IMR-90 (cell line): ENCODE measurements at regions not wholly inside any gene's neighbourhood (a gene's known extent, or its start where the extent isn't known, plus 50 kb on each side); places are given as distances from the start of the nearest gene placed in this dataset.

Experiments
- ATAC-seq: fragments of 200-7000 bp; cut with Tn5 transposase; 2 replicates; pipeline ENCODE4 v1.9.1; 2020; ENCODE audit warnings: low read depth, mild to moderate bottlenecking, moderate library complexity
- BruUV-seq: library from RNA; stranded (reverse); fragments of 400-500 nt; replicated peaks from 2 replicates; lab custom pipeline; 2021; lab: Mats Ljungman, UMichigan
- CTCF ChIA-PET: fragments of 300-600 bp; formaldehyde crosslinking; extraction: SDS; loops from one replicate; lab custom pipeline; 2021; ENCODE audit warnings: antibody characterized with exemption; lab: Yijun Ruan, JAX
- POLR2A ChIA-PET: fragments of 300-600 bp; sonication (Branson Sonifier 250); formaldehyde crosslinking; loops from one replicate; lab custom pipeline; 2022; ENCODE audit warnings: antibody characterized with exemption; ENCODE audit not compliant: unreplicated experiment; lab: Charles Lee
- DNase-seq: peaks from one replicate; pipeline ENCODE4 v3.0.0; 2013
- H2AFZ ChIP-seq: replicated peaks from 2 replicates; pipeline ENCODE3; 2013; ENCODE audit warnings: low read length, mild to moderate bottlenecking; ENCODE audit not compliant: poor library complexity
- H2AK5ac ChIP-seq: 2 replicates; pipeline ENCODE4 v1.6.1; 2013; ENCODE audit warnings: low read depth, low read length, inconsistent platforms
- H2AK9ac ChIP-seq: replicated peaks from 2 replicates; pipeline ENCODE3; 2013; ENCODE audit warnings: mild to moderate bottlenecking, low read depth, low read length, moderate library complexity; ENCODE audit not compliant: poor library complexity
- H2BK120ac ChIP-seq: 2 replicates; pipeline ENCODE4 v1.6.1; 2013; ENCODE audit warnings: low read depth, low read length, inconsistent platforms
- H2BK15ac ChIP-seq: 3 replicates; pipeline ENCODE4 v1.6.1; 2013; ENCODE audit warnings: low read depth, low read length, inconsistent platforms
- H2BK20ac ChIP-seq: 2 replicates; pipeline ENCODE4 v1.6.1; 2013; ENCODE audit warnings: low read depth, mild to moderate bottlenecking, inconsistent platforms, low read length, moderate library complexity
- H2BK5ac ChIP-seq: 2 replicates; pipeline ENCODE4 v1.6.1; 2013; ENCODE audit warnings: mild to moderate bottlenecking, low read depth, low read length, inconsistent platforms; ENCODE audit not compliant: poor library complexity, severe bottlenecking
- H3K14ac ChIP-seq: replicated peaks from 2 replicates; pipeline ENCODE4 v1.6.1; 2013; ENCODE audit warnings: low read depth, low read length, inconsistent platforms
- H3K18ac ChIP-seq: 2 replicates; pipeline ENCODE4 v1.6.1; 2013; ENCODE audit warnings: low read depth, low read length, control low read depth
- H3K23ac ChIP-seq: 2 replicates; pipeline ENCODE4 v1.6.1; 2013; ENCODE audit warnings: low read depth, low read length, inconsistent platforms
- H3K27ac ChIP-seq: 2 replicates; pipeline ENCODE4 v1.5.1; 2013; ENCODE audit warnings: mild to moderate bottlenecking, control low read depth, low read length; ENCODE audit not compliant: insufficient read depth
- H3K27me3 ChIP-seq: 2 replicates; pipeline ENCODE4 v1.6.1; 2013; ENCODE audit warnings: low read length; ENCODE audit not compliant: control insufficient read depth, insufficient read depth
- H3K36me3 ChIP-seq: 2 replicates; pipeline ENCODE4 v1.6.1; 2013; ENCODE audit warnings: low read length, mixed read lengths; ENCODE audit not compliant: control insufficient read depth, insufficient read depth
- H3K4ac ChIP-seq: 2 replicates; pipeline ENCODE4 v1.6.1; 2013; ENCODE audit warnings: low read depth, low read length, inconsistent platforms
- H3K4me1 ChIP-seq: 2 replicates; pipeline ENCODE4 v1.6.1; 2013; ENCODE audit warnings: low read length, mixed read lengths; ENCODE audit not compliant: control insufficient read depth, insufficient read depth
- H3K4me2 ChIP-seq: 2 replicates; pipeline ENCODE4 v1.6.1; 2013; ENCODE audit warnings: low read depth, mild to moderate bottlenecking, control low read depth, low read length, moderate library complexity
- H3K4me3 ChIP-seq: 2 replicates; pipeline ENCODE4 v1.5.1; 2013; ENCODE audit warnings: low read depth, mild to moderate bottlenecking, control low read depth, low read length, moderate library complexity; ENCODE audit not compliant: insufficient read depth
- H3K56ac ChIP-seq: 2 replicates; pipeline ENCODE4 v1.6.1; 2013; ENCODE audit warnings: low read length, inconsistent platforms; ENCODE audit not compliant: insufficient read depth; ENCODE audit errors: extremely low read depth
- H3K79me1 ChIP-seq, 2 experiments: 2 replicates each; pipeline ENCODE4 v1.6.1; 2013; ENCODE audit warnings: low read length in 2 of 2, inconsistent platforms in 1 of 2, low read depth in 1 of 2
- H3K9ac ChIP-seq: 2 replicates; pipeline ENCODE4 v1.6.1; 2013; ENCODE audit warnings: low read depth, low read length, control low read depth
- H3K9me1 ChIP-seq: 2 replicates; pipeline ENCODE4 v1.6.1; 2013; ENCODE audit warnings: low read length, inconsistent platforms; ENCODE audit not compliant: insufficient read depth
- H3K9me3 ChIP-seq: 2 replicates; pipeline ENCODE4 v1.6.1; 2013; ENCODE audit warnings: low read length; ENCODE audit not compliant: control insufficient read depth, insufficient read depth
- H4K20me1 ChIP-seq: 2 replicates; pipeline ENCODE4 v1.6.1; 2013; ENCODE audit warnings: low read length, inconsistent platforms; ENCODE audit not compliant: insufficient read depth
- H4K5ac ChIP-seq: 2 replicates; pipeline ENCODE4 v1.6.1; 2013; ENCODE audit warnings: mild to moderate bottlenecking, low read depth, low read length, control low read depth
- H4K8ac ChIP-seq, 2 experiments: 2 replicates each; pipeline ENCODE4 v1.6.1; 2013; ENCODE audit warnings: low read depth in 2 of 2, low read length in 2 of 2, control low read depth in 1 of 2, inconsistent platforms in 1 of 2
- H4K91ac ChIP-seq: 2 replicates; pipeline ENCODE4 v1.6.1; 2013; ENCODE audit warnings: low read depth, low read length, inconsistent platforms; ENCODE audit not compliant: insufficient read depth
- CTCF ChIP-seq: conservative IDR thresholded peaks from 2 replicates; pipeline ENCODE4 v1.5.1; 2012; ENCODE audit warnings: mild to moderate bottlenecking, low read depth, low read length, improper control_type of control experiment
- MAZ ChIP-seq: IDR thresholded peaks from 2 replicates; pipeline ENCODE4 v1.6.1; 2012; ENCODE audit warnings: low read depth, mild to moderate bottlenecking, low read length, improper control_type of control experiment, moderate library complexity, borderline replicate concordance
- NFE2L2 ChIP-seq: fragments of 150-350 bp; IDR thresholded peaks from 2 replicates; pipeline ENCODE4 v1.6.1; 2016; ENCODE audit warnings: low read depth, mild to moderate bottlenecking, low read length
- POLR2A ChIP-seq: IDR thresholded peaks from 2 replicates; pipeline ENCODE4 v1.6.1; 2012; ENCODE audit warnings: mild to moderate bottlenecking, low read depth, low read length
- RAD21 ChIP-seq: IDR thresholded peaks from 2 replicates; pipeline ENCODE4 v1.6.1; 2012; ENCODE audit warnings: low read length, improper control_type of control experiment
- WGBS, 2 experiments: methylation state at CpG; one replicate each; pipeline versions ENCODE4 v1.1.5 to v1.1.7; 2013; ENCODE audit warnings: missing lambda C conversion rate in 2 of 2; ENCODE audit not compliant: insufficient read length in 1 of 2; ENCODE audit errors: extremely low coverage in 2 of 2; 5-methylcytosine and 5-hydroxymethylcytosine counted together
- dilution Hi-C: fragments of 300-500 bp; cut with HindIII; formaldehyde crosslinking; loops from one replicate; pipeline ENCODE4 v1.14.3; 2018; ENCODE audit warnings: low sequenced_read_pairs; ENCODE audit not compliant: unreplicated experiment
- in situ Hi-C: fragments of 300-500 bp; cut with MboI; formaldehyde crosslinking; loops from 3 replicates; pipeline ENCODE4 v1.14.3; 2019; ENCODE audit warnings: low sequenced_read_pairs, inconsistent platforms, mixed read lengths
- intact Hi-C: fragments of 100-400 bp; cut with micrococcal nuclease; formaldehyde crosslinking; loops from 2 replicates; pipeline ENCODE4 v1.10.0; 2022
- TF ChIP-seq, protein P1 (sequence below): fragments of 150-350 bp; IDR thresholded peaks from 2 replicates; pipeline ENCODE4 v1.6.1; 2016; ENCODE audit warnings: low read depth, mild to moderate bottlenecking, low read length, moderate library complexity, borderline replicate concordance

DNA sequence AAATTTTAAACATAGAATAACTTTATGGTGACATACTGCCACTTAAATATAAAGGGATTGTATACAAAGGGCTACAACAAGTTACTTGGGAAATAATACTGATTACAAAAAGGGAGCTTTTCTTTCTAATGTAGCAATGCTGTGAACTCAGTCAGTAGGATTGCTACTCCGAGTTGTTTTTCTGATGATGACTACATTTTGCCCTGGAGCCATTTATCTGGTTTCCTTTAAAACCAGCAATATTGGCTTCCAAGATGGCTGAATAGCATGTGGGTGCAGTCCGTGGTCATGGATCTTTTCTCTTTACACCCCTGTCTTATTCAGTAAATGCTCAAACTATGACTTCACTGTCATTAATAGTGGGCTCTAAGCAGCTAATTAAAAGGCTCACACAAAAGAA is 92.6 kb upstream of the NEK7 start:
- no peak for ATAC-seq
- in situ Hi-C loops: no loop called here
- no peaks in the 10 kb centered on the region for H3K36me3 ChIP-seq
- H3K4ac ChIP-seq: no peak overlapping the region
- H2BK120ac ChIP-seq: no peak overlapping the region
- DNase-seq: peak; percentile 16
- H2AK9ac ChIP-seq: no peak overlapping the region
- POLR2A ChIA-PET: interaction anchor here (0.6 kb wide), 1 partner anchor 330 kb away, joined by 3 read pairs; no protein-coding TSS in a partner anchor
- no peak overlapping the region for H3K23ac ChIP-seq
- no peak overlapping the region for H4K8ac ChIP-seq
- H3K18ac ChIP-seq: no peak overlapping the region
- no peak overlapping the region for H2BK5ac ChIP-seq
- H4K91ac ChIP-seq: no peak overlapping the region
- 50% methylated on average over 1 of the region's 2 CpGs; no CpG with 5 or more reads in 1 of the 2 experiments for WGBS, 2 experiments
- no peak overlapping the region for H2AFZ ChIP-seq
- H3K27me3 ChIP-seq: no peaks in the 10 kb centered on the region
- BruUV-seq: no TSS peak
- H3K4me2 ChIP-seq: no peak overlapping the region
- no peaks in the 10 kb centered on the region for H3K4me1 ChIP-seq
- TF ChIP-seq MAZ (no peak), POLR2A (no peak), NFE2L2 (no peak), RAD21 (no peak), CTCF (no peak)
- TF ChIP-seq, protein P1, sequence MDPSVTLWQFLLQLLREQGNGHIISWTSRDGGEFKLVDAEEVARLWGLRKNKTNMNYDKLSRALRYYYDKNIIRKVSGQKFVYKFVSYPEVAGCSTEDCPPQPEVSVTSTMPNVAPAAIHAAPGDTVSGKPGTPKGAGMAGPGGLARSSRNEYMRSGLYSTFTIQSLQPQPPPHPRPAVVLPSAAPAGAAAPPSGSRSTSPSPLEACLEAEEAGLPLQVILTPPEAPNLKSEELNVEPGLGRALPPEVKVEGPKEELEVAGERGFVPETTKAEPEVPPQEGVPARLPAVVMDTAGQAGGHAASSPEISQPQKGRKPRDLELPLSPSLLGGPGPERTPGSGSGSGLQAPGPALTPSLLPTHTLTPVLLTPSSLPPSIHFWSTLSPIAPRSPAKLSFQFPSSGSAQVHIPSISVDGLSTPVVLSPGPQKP: no peak
- H3K79me1 ChIP-seq: no peaks in the 10 kb centered on the region
- H3K14ac ChIP-seq: no peak overlapping the region
- intact Hi-C loops: no loop called here
- dilution Hi-C loops: no loop called here
- no peaks in the 10 kb centered on the region for H3K9me1 ChIP-seq
- no peak overlapping the region for H2BK15ac ChIP-seq
- no peak overlapping the region for H3K4me3 ChIP-seq
- CTCF ChIA-PET: no interaction called here
- no peak overlapping the region for H4K5ac ChIP-seq
- H2BK20ac ChIP-seq: no peak overlapping the region
- no peaks in the 10 kb centered on the region for H3K9me3 ChIP-seq
- H2AK5ac ChIP-seq: no peak overlapping the region
- H3K27ac ChIP-seq: no peak overlapping the region
- H3K9ac ChIP-seq: no peak overlapping the region
- no peaks in the 10 kb centered on the region for H4K20me1 ChIP-seq
- H3K56ac ChIP-seq: no peak overlapping the region
